ENCODE measurements at regions not wholly inside any gene's neighbourhood (a gene's known extent, or its start where the extent isn't known, plus 50 kb on each side); places are given as distances from the start of the nearest gene placed in this dataset.

DNA sequence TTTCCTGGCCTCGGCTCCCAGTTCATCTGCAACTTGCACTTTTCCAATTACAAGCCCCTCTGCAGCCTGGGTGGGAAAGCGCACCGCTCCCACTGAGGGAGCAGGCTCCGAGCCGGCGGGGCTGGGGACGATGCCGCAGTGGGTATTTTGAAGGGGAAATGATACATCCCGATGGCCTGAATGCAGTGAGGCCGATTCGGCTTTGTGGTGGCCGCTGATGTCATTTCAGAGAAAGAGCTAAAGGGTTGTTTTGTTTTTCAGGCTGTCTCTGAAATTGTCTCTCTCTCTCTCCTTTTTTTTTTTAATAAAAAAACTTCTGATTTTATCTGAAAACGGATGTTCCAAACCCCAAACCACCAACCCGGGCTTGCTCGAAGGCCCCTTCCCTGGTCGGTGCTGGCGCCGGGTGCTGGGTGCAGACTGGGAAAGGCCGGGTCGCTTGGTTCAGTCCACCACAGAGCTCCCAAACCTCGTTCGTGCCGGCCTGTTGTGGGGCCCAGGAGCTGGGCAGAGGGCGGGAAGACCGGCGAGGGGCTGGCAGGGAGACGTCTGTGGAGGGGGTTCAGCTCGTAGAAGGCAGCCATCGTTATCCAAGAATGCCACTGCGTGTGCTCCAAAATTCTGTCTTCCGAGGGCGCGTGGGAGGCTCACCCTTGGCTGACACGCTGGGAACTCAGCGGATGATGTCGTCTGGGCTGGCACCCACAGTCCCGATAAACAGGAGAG, 102.8 kb downstream of the FOXL1 start:
- no peak for DNase-seq (ENCODE audit: low spot score)
- no peak for FAIRE-seq

- no peak for DNase-seq (ENCODE audit: low spot score)
- FAIRE-seq, result no peak
Measured at GRCh38 chr16:86681757-86682106, 103.4 kb downstream of the FOXL1 start.

- FAIRE-seq (no peak), DNase-seq (ENCODE audit: low spot score) (no peak)
Measured at GRCh38 chr16:86682219-86682904, 104.0 kb downstream of the FOXL1 start.

GRCh38 chr16:86683441-86684194, 105.3 kb downstream of the FOXL1 start:
- FAIRE-seq, result no peak

DNA sequence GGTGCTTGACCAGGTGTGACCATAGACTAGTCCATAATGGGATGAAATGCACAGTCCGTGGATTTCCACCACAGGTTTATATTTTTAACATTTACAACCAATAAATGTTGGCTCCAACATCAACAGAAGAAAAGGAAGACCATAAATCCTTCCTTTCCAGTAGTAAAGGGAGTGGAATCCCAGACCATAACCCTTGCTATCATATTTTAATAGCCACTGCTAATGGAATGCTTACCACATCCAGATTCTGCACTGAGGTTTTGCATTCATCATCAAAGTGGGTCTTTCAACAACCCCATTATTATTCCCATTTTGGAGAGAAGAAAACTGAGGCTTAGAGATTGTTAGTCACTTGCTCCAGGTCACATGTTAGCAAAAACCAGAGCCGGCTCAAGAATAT, 106.7 kb downstream of the FOXL1 start:
- DNase-seq (ENCODE audit: low spot score), result no peak
- FAIRE-seq, result no peak

More at GRCh38 chr16:86683441-86684194, 105.3 kb downstream of the FOXL1 start:
- no peak for DNase-seq (ENCODE audit: low spot score)

DNA sequence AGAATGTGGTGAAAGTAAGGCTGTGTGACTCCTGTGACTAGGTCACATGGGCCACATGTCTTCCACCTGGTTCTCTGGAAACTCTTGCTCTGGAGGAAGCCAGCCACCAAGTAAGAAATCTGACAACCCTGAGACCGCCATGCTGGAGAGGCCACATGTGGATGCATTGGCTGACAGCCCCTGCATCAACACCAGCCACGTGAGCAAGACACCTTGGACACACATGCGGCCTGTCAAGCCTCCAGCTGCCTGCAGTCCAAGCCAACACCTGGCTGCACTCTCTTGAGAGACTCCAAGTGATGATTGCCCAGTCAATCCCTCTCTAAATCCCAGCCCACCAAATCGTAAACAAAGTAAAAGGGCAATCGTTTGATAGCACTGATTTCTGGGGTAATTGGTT, 112.6 kb downstream of the FOXL1 start:
- DNase-seq (ENCODE audit: low spot score) (no peak), FAIRE-seq (no peak)

GRCh38 chr16:86692426-86692825, 114.1 kb downstream of the FOXL1 start:
- DNase-seq (ENCODE audit: low spot score) (no peak), FAIRE-seq (no peak)

GRCh38 chr16:86693033-86693432, 114.7 kb downstream of the FOXL1 start:
- DNase-seq (ENCODE audit: low spot score) (no peak), FAIRE-seq (no peak)

GRCh38 chr16:86697715-86698114, 119.4 kb downstream of the FOXL1 start:
- FAIRE-seq (no peak), DNase-seq (ENCODE audit: low spot score) (no peak)

DNA sequence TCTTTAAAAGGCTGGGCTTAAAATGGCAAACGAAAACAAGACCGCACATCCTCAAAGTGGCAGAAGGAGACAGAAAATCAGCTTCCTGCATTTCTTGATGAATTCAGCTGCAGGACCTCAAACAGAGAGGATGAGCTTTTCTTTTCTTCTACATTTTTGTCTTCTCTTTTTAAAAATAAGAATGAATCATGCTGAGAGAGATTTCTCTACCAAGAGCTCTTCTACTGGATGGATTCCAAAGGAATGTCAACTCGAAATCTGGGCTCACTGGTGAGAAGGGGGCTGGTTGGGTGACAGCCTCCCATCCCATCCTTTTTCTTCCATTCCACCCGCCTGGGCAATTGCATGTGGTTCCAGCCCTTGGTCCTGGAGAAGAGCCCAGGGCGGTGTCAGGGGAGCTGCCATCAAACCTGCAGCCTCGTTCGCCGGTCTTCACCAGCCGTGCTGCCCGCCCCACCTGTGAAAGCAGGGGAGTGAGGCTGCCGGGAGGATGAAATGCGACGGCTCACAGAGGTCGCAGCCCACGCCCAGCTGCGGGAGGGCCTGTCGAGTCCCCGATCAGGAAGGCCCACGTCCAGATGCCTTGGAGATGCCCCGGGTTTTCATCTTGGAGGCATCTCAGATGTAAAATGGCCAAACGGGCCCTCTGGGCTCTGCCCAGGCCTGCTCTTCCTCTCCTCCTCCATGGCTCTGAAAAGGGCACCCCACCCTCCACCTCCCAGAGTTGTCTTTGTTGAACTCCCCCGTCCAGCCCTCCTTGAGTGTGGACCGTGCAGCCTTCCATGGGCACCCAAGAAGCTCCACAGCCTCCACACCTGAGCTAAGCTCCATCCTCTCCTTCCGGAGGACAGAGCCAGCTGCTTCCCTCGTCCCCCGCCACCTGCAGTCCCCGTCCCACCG, 121.9 kb downstream of the FOXL1 start:
- FAIRE-seq, result no peak
- DNase-seq (ENCODE audit: low spot score), result no peak

GRCh38 chr16:86701286-86701975, 123.1 kb downstream of the FOXL1 start:
- DNase-seq (ENCODE audit: low spot score), result no peak
- FAIRE-seq, result no peak

- FAIRE-seq, result no peak
Measured at GRCh38 chr16:86702824-86703588, 124.7 kb downstream of the FOXL1 start.

DNA sequence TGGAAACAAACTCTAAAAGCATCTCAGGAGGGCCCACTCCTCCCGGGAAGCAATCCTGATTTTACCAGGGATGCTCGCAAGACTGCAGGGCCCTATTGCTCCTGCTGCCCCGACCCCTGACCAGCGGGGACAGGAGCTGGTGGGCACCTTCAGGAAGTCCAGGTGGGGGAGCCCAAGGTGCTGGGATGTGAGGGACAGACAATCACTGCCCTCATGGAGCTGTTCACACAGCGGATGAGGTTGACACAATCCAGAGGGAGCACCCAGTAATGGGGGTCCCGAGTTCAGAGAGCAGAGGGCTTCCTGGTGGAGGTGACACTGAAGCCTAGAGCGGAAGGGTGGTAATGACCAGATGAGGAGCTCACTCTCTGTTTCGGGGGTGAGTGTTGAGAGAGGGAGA, 126.2 kb downstream of the FOXL1 start:
- DNase-seq (ENCODE audit: low spot score) (no peak), FAIRE-seq (no peak)

More at GRCh38 chr16:86702824-86703588, 124.7 kb downstream of the FOXL1 start:
- DNase-seq (ENCODE audit: low spot score), result no peak

DNA sequence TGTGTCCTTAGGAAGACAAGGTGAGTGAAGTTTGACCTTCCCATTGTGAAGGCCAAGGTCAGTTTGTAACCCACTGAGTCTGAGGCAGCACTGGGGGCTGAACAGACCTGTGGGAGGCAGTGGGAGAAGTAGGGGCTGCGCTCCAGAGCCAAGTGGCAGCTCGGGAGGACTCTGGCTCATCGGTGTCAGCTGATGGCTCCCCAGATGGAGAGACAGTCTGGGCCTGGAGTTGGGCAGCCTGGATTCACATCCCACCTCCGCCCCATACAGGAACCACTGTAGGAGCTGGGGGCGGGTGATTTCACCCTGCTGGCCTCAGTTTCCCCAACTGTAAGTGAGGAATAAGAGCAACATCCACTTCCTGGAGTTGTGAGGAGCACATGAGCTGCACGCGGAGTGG, 128.4 kb downstream of the FOXL1 start:
- no peak for DNase-seq (ENCODE audit: low spot score)
- no peak for FAIRE-seq

DNA sequence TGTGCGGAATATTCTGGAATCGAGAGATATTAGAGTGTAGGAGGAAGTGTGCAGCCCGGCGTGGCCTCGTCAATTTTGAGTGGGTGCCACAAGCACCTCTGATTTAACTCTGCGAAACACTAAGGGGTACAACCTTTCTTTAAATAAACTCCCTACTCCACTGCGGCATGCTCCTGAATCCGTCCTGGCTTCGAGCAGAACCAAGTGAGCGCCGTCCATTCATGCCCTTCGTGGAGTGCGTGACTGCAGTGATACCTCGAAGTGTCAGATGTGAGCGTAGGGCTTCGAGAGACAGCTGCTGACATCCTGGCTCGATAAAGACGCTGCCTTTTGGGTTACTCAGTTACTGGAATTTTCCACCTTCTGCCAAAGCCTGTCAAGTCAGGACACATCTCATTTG, 128.8 kb downstream of the FOXL1 start:
- no peak for FAIRE-seq
- no peak for DNase-seq (ENCODE audit: low spot score)

DNA sequence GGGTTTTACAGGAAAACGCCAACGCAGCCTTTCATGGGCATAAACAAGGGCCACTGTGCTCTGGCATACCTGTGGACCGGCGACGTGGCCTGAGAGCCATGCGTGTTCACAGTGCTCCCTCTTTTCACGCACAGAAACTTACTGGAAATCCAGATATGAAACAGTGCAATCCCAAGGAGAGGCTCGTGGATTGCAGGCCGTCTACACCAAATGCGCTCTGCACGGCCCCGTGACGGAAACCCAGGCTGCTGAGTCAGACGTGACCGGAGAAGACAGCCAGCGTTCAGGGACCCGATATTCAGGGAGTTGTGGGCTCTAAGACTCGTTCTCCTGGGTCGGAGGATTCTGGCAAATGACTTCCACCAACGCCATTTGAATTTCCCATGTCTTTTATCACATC, 129.2 kb downstream of the FOXL1 start:
- FAIRE-seq (no peak), DNase-seq (ENCODE audit: low spot score) (no peak)

DNA sequence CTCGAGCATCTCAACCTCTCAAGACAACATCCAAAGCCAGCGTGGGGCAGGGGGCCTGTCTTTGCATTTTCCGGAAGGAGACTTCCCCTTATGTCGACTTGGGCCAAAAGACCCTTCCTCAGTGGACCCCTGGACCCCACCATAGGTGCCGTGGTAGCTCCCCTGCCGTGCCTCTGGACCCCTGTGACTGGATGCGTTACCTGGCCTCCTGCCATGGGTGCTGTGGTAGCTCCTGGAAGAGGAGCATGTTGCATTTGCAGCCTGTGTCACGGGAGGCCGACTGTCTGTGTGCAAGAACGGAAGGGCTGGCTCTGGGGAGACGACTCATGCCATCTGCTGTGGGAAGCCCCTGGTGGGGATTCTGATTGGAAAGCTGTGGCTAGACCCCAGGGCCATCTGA, 130.1 kb downstream of the FOXL1 start:
- DNase-seq (ENCODE audit: low spot score) (no peak), FAIRE-seq (no peak)

- FAIRE-seq (no peak), DNase-seq (ENCODE audit: low spot score) (no peak)
Measured at GRCh38 chr16:86709103-86709502, 130.8 kb downstream of the FOXL1 start.

GRCh38 chr16:86709902-86710601, 131.7 kb downstream of the FOXL1 start:
- FAIRE-seq, result no peak
- DNase-seq (ENCODE audit: low spot score), result no peak

DNA sequence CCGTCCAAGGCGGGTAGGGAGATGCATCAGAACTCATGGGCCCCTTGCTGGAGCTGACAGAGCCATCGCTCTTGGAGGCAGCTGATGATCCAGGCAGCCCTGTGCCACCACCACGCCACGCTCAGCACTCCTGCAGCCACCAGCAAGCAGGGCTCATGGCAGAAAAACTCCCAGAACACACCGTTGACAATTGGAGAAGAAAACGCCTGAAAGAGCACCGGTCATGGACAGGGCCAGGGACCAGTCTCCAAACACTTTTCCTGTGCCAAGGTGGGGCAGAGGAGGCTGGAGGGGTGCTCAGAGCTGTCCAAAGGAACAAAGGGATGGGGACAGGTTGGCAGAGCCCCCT, 132.2 kb downstream of the FOXL1 start:
- no peak for DNase-seq (ENCODE audit: low spot score)
- FAIRE-seq, result no peak
